ENCODE measurements at regions not wholly inside any gene's neighbourhood (a gene's known extent, or its start where the extent isn't known, plus 50 kb on each side); places are given as distances from the start of the nearest gene placed in this dataset.

- WGBS, 2 experiments (ENCODE audit: low coverage in 1 of 2, low lambda C conversion rate in 2 of 2, missing lambda C conversion rate in 2 of 2), result 50 to 55% methylated on average over 5 of the region's 5 CpGs
- no peak overlapping the region for H3K4me3 ChIP-seq
- no peak overlapping the region for H3K4me2 ChIP-seq (ENCODE audit: unreplicated experiment)
- no peak for DNase-seq
- H2AFZ ChIP-seq, result no peak overlapping the region
- no peak overlapping the region for H3K27ac ChIP-seq
- no peak overlapping the region for H3K9ac ChIP-seq
- H3F3A ChIP-seq (ENCODE audit: insufficient read depth), result no peaks in the 10 kb centered on the region
- in situ Hi-C loops (cut with MboI), result no loop called here
- H4K20me1 ChIP-seq (ENCODE audit: insufficient read depth), result no peaks in the 10 kb centered on the region
- no peaks in the 10 kb centered on the region for H3K4me1 ChIP-seq (ENCODE audit: insufficient read depth)
- H3K27me3 ChIP-seq (replicated peaks; ENCODE audit: insufficient read depth), result peaks cover 14% of the 10 kb centered on the region
- no peaks in the 10 kb centered on the region for H3K9me2 ChIP-seq (ENCODE audit: insufficient read depth)
- no peaks in the 10 kb centered on the region for H3K9me3 ChIP-seq (ENCODE audit: low read depth)
- TF ChIP-seq EZH2phosphoT487 (IDR thresholded peaks at IDR 0.05; ENCODE audit: insufficient read depth, low read depth) (no peak), EZH2 (IDR thresholded peaks at IDR 0.05; ENCODE audit: insufficient read depth, poor library complexity, severe bottlenecking) (no peak)
- no peaks in the 10 kb centered on the region for H3K79me2 ChIP-seq (ENCODE audit: insufficient read depth)
- no peaks in the 10 kb centered on the region for H3K36me3 ChIP-seq (ENCODE audit: low read depth)
Measured at GRCh38 chr2:240294514-240294913, 140.9 kb upstream of the GPC1 start.

GRCh38 chr2:240295256-240296103, 140.0 kb upstream of the GPC1 start:
- no peak for DNase-seq
- TF ChIP-seq EZH2 (IDR thresholded peaks at IDR 0.05; ENCODE audit: insufficient read depth, poor library complexity, severe bottlenecking), result no peak
- no peak for TF ChIP-seq EZH2phosphoT487 (IDR thresholded peaks at IDR 0.05; ENCODE audit: insufficient read depth, low read depth)
- in situ Hi-C loops (cut with MboI), result no loop called here

GRCh38 chr2:240296104-240296406, 139.4 kb upstream of the GPC1 start:
- no peak overlapping the region for H2AFZ ChIP-seq
- H3K4me1 ChIP-seq (ENCODE audit: insufficient read depth), result no peaks in the 10 kb centered on the region
- no peak overlapping the region for H3K4me2 ChIP-seq (ENCODE audit: unreplicated experiment)
- H3K4me3 ChIP-seq, result no peak overlapping the region
- TF ChIP-seq EZH2 (IDR thresholded peaks at IDR 0.05; ENCODE audit: insufficient read depth, poor library complexity, severe bottlenecking) (no peak), EZH2phosphoT487 (IDR thresholded peaks at IDR 0.05; ENCODE audit: insufficient read depth, low read depth) (no peak)
- peaks cover 14% of the 10 kb centered on the region for H3K27me3 ChIP-seq (replicated peaks; ENCODE audit: insufficient read depth)
- H3F3A ChIP-seq (ENCODE audit: insufficient read depth), result no peaks in the 10 kb centered on the region
- no peak for DNase-seq
- no peaks in the 10 kb centered on the region for H4K20me1 ChIP-seq (ENCODE audit: insufficient read depth)
- in situ Hi-C loops (cut with MboI), result no loop called here
- H3K79me2 ChIP-seq (ENCODE audit: insufficient read depth), result no peaks in the 10 kb centered on the region
- WGBS, 2 experiments (ENCODE audit: low coverage in 1 of 2, low lambda C conversion rate in 2 of 2, missing lambda C conversion rate in 2 of 2), result 71 to 77% methylated on average over 9 to 11 of the region's 11 CpGs
- no peak overlapping the region for H3K27ac ChIP-seq
- no peaks in the 10 kb centered on the region for H3K36me3 ChIP-seq (ENCODE audit: low read depth)
- H3K9ac ChIP-seq, result no peak overlapping the region
- no peaks in the 10 kb centered on the region for H3K9me3 ChIP-seq (ENCODE audit: low read depth)
- no peaks in the 10 kb centered on the region for H3K9me2 ChIP-seq (ENCODE audit: insufficient read depth)

More at GRCh38 chr2:240295256-240296103, 140.0 kb upstream of the GPC1 start:
- no peaks in the 10 kb centered on the region for H4K20me1 ChIP-seq (ENCODE audit: insufficient read depth)
- no peaks in the 10 kb centered on the region for H3K9me3 ChIP-seq (ENCODE audit: low read depth)
- peaks cover 14% of the 10 kb centered on the region for H3K27me3 ChIP-seq (replicated peaks; ENCODE audit: insufficient read depth)
- no peak overlapping the region for H3K4me2 ChIP-seq (ENCODE audit: unreplicated experiment)
- WGBS, 2 experiments (ENCODE audit: low coverage in 1 of 2, low lambda C conversion rate in 2 of 2, missing lambda C conversion rate in 2 of 2), result 58 to 59% methylated on average over 24 of the region's 24 CpGs
- no peaks in the 10 kb centered on the region for H3K79me2 ChIP-seq (ENCODE audit: insufficient read depth)
- H2AFZ ChIP-seq, result no peak overlapping the region
- H3K4me3 ChIP-seq, result no peak overlapping the region
- no peaks in the 10 kb centered on the region for H3K4me1 ChIP-seq (ENCODE audit: insufficient read depth)
- H3K36me3 ChIP-seq (ENCODE audit: low read depth), result no peaks in the 10 kb centered on the region
- H3K9ac ChIP-seq, result no peak overlapping the region
- H3K27ac ChIP-seq, result no peak overlapping the region
- H3F3A ChIP-seq (ENCODE audit: insufficient read depth), result no peaks in the 10 kb centered on the region
- H3K9me2 ChIP-seq (ENCODE audit: insufficient read depth), result no peaks in the 10 kb centered on the region

DNA sequence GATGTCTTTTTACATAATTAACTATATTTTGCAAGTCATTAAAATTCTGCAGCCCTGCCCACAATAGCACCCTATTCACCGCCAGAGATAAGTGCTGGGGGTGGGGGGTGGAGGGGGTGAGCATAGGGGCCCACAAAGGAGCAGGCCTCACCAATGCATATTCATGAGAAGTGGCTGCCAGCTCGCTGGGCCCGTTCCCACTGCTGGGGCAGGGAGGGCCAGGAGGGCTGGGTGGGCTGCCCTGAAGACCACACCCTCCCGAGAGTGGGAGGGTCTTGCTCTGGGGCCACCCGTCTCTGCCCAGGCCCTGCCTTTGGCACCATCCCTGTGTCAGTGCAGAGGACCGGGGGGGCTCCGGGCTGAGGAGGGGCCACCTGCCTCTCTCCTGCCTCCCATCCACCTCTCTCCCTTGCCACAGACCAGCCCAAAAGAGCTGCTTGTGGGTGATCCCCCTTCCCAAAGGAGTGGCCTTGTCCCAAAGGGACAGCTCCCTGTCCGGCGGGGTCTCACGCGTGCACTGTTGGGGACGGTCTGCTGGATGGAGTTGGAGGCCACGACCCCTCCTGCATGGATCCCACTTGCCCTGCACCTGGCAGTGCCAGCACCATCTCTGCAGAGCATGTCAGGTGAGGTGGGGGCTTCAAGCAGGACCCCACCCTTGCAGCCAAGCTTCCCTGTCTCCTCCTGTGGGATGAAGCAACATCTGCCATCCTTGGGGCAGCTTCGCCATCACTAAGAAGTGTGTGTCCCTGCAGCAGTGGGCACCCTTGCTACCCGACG, 138.8 kb upstream of the GPC1 start:
- in situ Hi-C loops (cut with MboI), result no loop called here
- no peak overlapping the region for H3K27ac ChIP-seq
- no peaks in the 10 kb centered on the region for H3F3A ChIP-seq (ENCODE audit: insufficient read depth)
- TF ChIP-seq EZH2 (IDR thresholded peaks at IDR 0.05; ENCODE audit: insufficient read depth, poor library complexity, severe bottlenecking) (no peak), EZH2phosphoT487 (IDR thresholded peaks at IDR 0.05; ENCODE audit: insufficient read depth, low read depth) (no peak)
- no peaks in the 10 kb centered on the region for H3K4me1 ChIP-seq (ENCODE audit: insufficient read depth)
- no peak for DNase-seq
- H4K20me1 ChIP-seq (ENCODE audit: insufficient read depth), result no peaks in the 10 kb centered on the region
- no peaks in the 10 kb centered on the region for H3K9me3 ChIP-seq (ENCODE audit: low read depth)
- H3K27me3 ChIP-seq (replicated peaks; ENCODE audit: insufficient read depth), result peaks cover 18% of the 10 kb centered on the region
- WGBS, 2 experiments (ENCODE audit: low coverage in 1 of 2, low lambda C conversion rate in 2 of 2, missing lambda C conversion rate in 2 of 2), result 59 to 61% methylated on average over 13 to 16 of the region's 16 CpGs
- no peaks in the 10 kb centered on the region for H3K79me2 ChIP-seq (ENCODE audit: insufficient read depth)
- no peak overlapping the region for H3K4me2 ChIP-seq (ENCODE audit: unreplicated experiment)
- H3K4me3 ChIP-seq, result no peak overlapping the region
- no peak overlapping the region for H3K9ac ChIP-seq
- H3K9me2 ChIP-seq (ENCODE audit: insufficient read depth), result no peaks in the 10 kb centered on the region
- H2AFZ ChIP-seq, result no peak overlapping the region
- no peaks in the 10 kb centered on the region for H3K36me3 ChIP-seq (ENCODE audit: low read depth)

All from GM23248 (cell line).